IMR-90 (cell line): ENCODE measurements at regions not wholly inside any gene's neighbourhood (a gene's known extent, or its start where the extent isn't known, plus 50 kb on each side); places are given as distances from the start of the nearest gene placed in this dataset.

Experiments
- ATAC-seq: fragments of 200-7000 bp; cut with Tn5 transposase; 2 replicates; pipeline ENCODE4 v1.9.1; 2020; ENCODE audit warnings: low read depth, mild to moderate bottlenecking, moderate library complexity
- BruUV-seq: library from RNA; stranded (reverse); fragments of 400-500 nt; replicated peaks from 2 replicates; lab custom pipeline; 2021; lab: Mats Ljungman, UMichigan
- CTCF ChIA-PET: fragments of 300-600 bp; formaldehyde crosslinking; extraction: SDS; loops from one replicate; lab custom pipeline; 2021; ENCODE audit warnings: antibody characterized with exemption; lab: Yijun Ruan, JAX
- POLR2A ChIA-PET: fragments of 300-600 bp; sonication (Branson Sonifier 250); formaldehyde crosslinking; loops from one replicate; lab custom pipeline; 2022; ENCODE audit warnings: antibody characterized with exemption; ENCODE audit not compliant: unreplicated experiment; lab: Charles Lee
- DNase-seq: peaks from one replicate; pipeline ENCODE4 v3.0.0; 2013
- H2AFZ ChIP-seq: replicated peaks from 2 replicates; pipeline ENCODE3; 2013; ENCODE audit warnings: low read length, mild to moderate bottlenecking; ENCODE audit not compliant: poor library complexity
- H2AK5ac ChIP-seq: 2 replicates; pipeline ENCODE4 v1.6.1; 2013; ENCODE audit warnings: low read depth, low read length, inconsistent platforms
- H2AK9ac ChIP-seq: replicated peaks from 2 replicates; pipeline ENCODE3; 2013; ENCODE audit warnings: mild to moderate bottlenecking, low read depth, low read length, moderate library complexity; ENCODE audit not compliant: poor library complexity
- H2BK120ac ChIP-seq: 2 replicates; pipeline ENCODE4 v1.6.1; 2013; ENCODE audit warnings: low read depth, low read length, inconsistent platforms
- H2BK15ac ChIP-seq: 3 replicates; pipeline ENCODE4 v1.6.1; 2013; ENCODE audit warnings: low read depth, low read length, inconsistent platforms
- H2BK20ac ChIP-seq: 2 replicates; pipeline ENCODE4 v1.6.1; 2013; ENCODE audit warnings: low read depth, mild to moderate bottlenecking, inconsistent platforms, low read length, moderate library complexity
- H2BK5ac ChIP-seq: 2 replicates; pipeline ENCODE4 v1.6.1; 2013; ENCODE audit warnings: mild to moderate bottlenecking, low read depth, low read length, inconsistent platforms; ENCODE audit not compliant: poor library complexity, severe bottlenecking
- H3K14ac ChIP-seq: replicated peaks from 2 replicates; pipeline ENCODE4 v1.6.1; 2013; ENCODE audit warnings: low read depth, low read length, inconsistent platforms
- H3K18ac ChIP-seq: 2 replicates; pipeline ENCODE4 v1.6.1; 2013; ENCODE audit warnings: low read depth, low read length, control low read depth
- H3K23ac ChIP-seq: 2 replicates; pipeline ENCODE4 v1.6.1; 2013; ENCODE audit warnings: low read depth, low read length, inconsistent platforms
- H3K27ac ChIP-seq: 2 replicates; pipeline ENCODE4 v1.5.1; 2013; ENCODE audit warnings: mild to moderate bottlenecking, control low read depth, low read length; ENCODE audit not compliant: insufficient read depth
- H3K27me3 ChIP-seq: 2 replicates; pipeline ENCODE4 v1.6.1; 2013; ENCODE audit warnings: low read length; ENCODE audit not compliant: control insufficient read depth, insufficient read depth
- H3K36me3 ChIP-seq: 2 replicates; pipeline ENCODE4 v1.6.1; 2013; ENCODE audit warnings: low read length, mixed read lengths; ENCODE audit not compliant: control insufficient read depth, insufficient read depth
- H3K4ac ChIP-seq: 2 replicates; pipeline ENCODE4 v1.6.1; 2013; ENCODE audit warnings: low read depth, low read length, inconsistent platforms
- H3K4me1 ChIP-seq: 2 replicates; pipeline ENCODE4 v1.6.1; 2013; ENCODE audit warnings: low read length, mixed read lengths; ENCODE audit not compliant: control insufficient read depth, insufficient read depth
- H3K4me2 ChIP-seq: 2 replicates; pipeline ENCODE4 v1.6.1; 2013; ENCODE audit warnings: low read depth, mild to moderate bottlenecking, control low read depth, low read length, moderate library complexity
- H3K4me3 ChIP-seq: 2 replicates; pipeline ENCODE4 v1.5.1; 2013; ENCODE audit warnings: low read depth, mild to moderate bottlenecking, control low read depth, low read length, moderate library complexity; ENCODE audit not compliant: insufficient read depth
- H3K56ac ChIP-seq: 2 replicates; pipeline ENCODE4 v1.6.1; 2013; ENCODE audit warnings: low read length, inconsistent platforms; ENCODE audit not compliant: insufficient read depth; ENCODE audit errors: extremely low read depth
- H3K79me1 ChIP-seq, 2 experiments: 2 replicates each; pipeline ENCODE4 v1.6.1; 2013; ENCODE audit warnings: low read length in 2 of 2, inconsistent platforms in 1 of 2, low read depth in 1 of 2
- H3K9ac ChIP-seq: 2 replicates; pipeline ENCODE4 v1.6.1; 2013; ENCODE audit warnings: low read depth, low read length, control low read depth
- H3K9me1 ChIP-seq: 2 replicates; pipeline ENCODE4 v1.6.1; 2013; ENCODE audit warnings: low read length, inconsistent platforms; ENCODE audit not compliant: insufficient read depth
- H3K9me3 ChIP-seq: 2 replicates; pipeline ENCODE4 v1.6.1; 2013; ENCODE audit warnings: low read length; ENCODE audit not compliant: control insufficient read depth, insufficient read depth
- H4K20me1 ChIP-seq: 2 replicates; pipeline ENCODE4 v1.6.1; 2013; ENCODE audit warnings: low read length, inconsistent platforms; ENCODE audit not compliant: insufficient read depth
- H4K5ac ChIP-seq: 2 replicates; pipeline ENCODE4 v1.6.1; 2013; ENCODE audit warnings: mild to moderate bottlenecking, low read depth, low read length, control low read depth
- H4K8ac ChIP-seq, 2 experiments: 2 replicates each; pipeline ENCODE4 v1.6.1; 2013; ENCODE audit warnings: low read depth in 2 of 2, low read length in 2 of 2, control low read depth in 1 of 2, inconsistent platforms in 1 of 2
- H4K91ac ChIP-seq: 2 replicates; pipeline ENCODE4 v1.6.1; 2013; ENCODE audit warnings: low read depth, low read length, inconsistent platforms; ENCODE audit not compliant: insufficient read depth
- ELK1 ChIP-seq: fragments of 150-350 bp; IDR thresholded peaks from 2 replicates; pipeline ENCODE4 v1.6.1; 2016; ENCODE audit warnings: low read depth, mild to moderate bottlenecking, low read length, moderate library complexity, borderline replicate concordance
- FOS ChIP-seq: fragments of 150-350 bp; IDR thresholded peaks from 2 replicates; pipeline ENCODE4 v1.6.1; 2016; ENCODE audit warnings: low read depth, low read length
- MAFK ChIP-seq: IDR thresholded peaks from 2 replicates; pipeline ENCODE4 v1.6.1; 2012; ENCODE audit warnings: low read depth, low read length, improper control_type of control experiment
- RAD21 ChIP-seq: IDR thresholded peaks from 2 replicates; pipeline ENCODE4 v1.6.1; 2012; ENCODE audit warnings: low read length, improper control_type of control experiment
- RFX5 ChIP-seq: IDR thresholded peaks from 2 replicates; pipeline ENCODE4 v1.8.0; 2012; ENCODE audit warnings: low read depth, mild to moderate bottlenecking, low read length, moderate library complexity
- SMC3 ChIP-seq: fragments of 150-350 bp; IDR thresholded peaks from 2 replicates; pipeline ENCODE4 v1.6.1; 2016; ENCODE audit warnings: low read depth, mild to moderate bottlenecking, antibody characterized with exemption, low read length, moderate library complexity
- WGBS, 2 experiments: methylation state at CpG; one replicate each; pipeline versions ENCODE4 v1.1.5 to v1.1.7; 2013; ENCODE audit warnings: missing lambda C conversion rate in 2 of 2; ENCODE audit not compliant: insufficient read length in 1 of 2; ENCODE audit errors: extremely low coverage in 2 of 2; 5-methylcytosine and 5-hydroxymethylcytosine counted together
- dilution Hi-C: fragments of 300-500 bp; cut with HindIII; formaldehyde crosslinking; loops from one replicate; pipeline ENCODE4 v1.14.3; 2018; ENCODE audit warnings: low sequenced_read_pairs; ENCODE audit not compliant: unreplicated experiment
- in situ Hi-C: fragments of 300-500 bp; cut with MboI; formaldehyde crosslinking; loops from 3 replicates; pipeline ENCODE4 v1.14.3; 2019; ENCODE audit warnings: low sequenced_read_pairs, inconsistent platforms, mixed read lengths
- intact Hi-C: fragments of 100-400 bp; cut with micrococcal nuclease; formaldehyde crosslinking; loops from 2 replicates; pipeline ENCODE4 v1.10.0; 2022
- TF ChIP-seq, protein P1 (sequence below): conservative IDR thresholded peaks from 2 replicates; pipeline ENCODE4 v1.5.1; 2012; ENCODE audit warnings: mild to moderate bottlenecking, low read depth, low read length, improper control_type of control experiment

DNA sequence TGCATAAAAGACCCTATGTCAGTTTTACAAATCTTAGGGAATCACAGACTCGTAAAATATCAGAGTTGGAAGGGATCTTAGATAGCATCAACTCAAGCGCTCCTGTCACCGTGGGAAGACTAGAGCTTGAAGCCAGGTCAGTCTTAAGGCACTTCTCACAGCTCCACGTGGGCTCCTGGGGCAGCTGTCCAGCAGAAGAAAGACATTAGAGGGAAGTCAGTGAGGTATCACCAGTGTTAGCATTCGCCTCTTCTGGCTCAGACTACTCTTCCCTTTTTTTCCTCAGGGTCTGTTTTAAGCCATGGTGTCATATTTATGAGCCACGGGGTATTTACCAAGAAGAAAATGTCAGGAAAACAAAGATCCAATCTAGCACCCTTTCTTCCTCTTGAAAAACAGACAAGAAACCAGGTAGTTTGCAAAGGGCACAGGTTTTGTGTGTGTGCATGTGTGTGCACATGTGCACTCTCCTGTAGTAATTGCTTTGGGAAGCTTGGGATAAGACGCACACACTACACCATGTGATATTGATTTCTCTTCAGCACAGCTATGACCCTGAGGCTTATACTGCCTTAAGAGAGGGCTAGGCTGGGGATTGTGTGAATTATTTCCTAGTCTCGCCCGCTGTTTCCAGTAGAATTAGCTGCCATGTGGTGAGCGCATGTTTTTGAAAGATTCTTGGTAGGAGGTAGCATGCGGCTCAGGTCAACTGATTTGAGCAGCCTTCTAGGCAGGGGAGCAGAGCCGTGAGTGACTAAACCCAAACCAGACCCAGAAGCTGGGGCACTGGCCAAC is 61.0 kb upstream of the ELAC2 start:
- dilution Hi-C loops: no loop called here

More for the DNA sequence above, 61.0 kb upstream of the ELAC2 start:
- no peaks in the 10 kb centered on the region for H3K4me1 ChIP-seq
- H2BK15ac ChIP-seq: no peak overlapping the region
- no peak overlapping the region for H3K4ac ChIP-seq
- H3K27me3 ChIP-seq: peaks cover 1% of the 10 kb centered on the region; the same call in 1 of the 2 replicates
- no peaks in the 10 kb centered on the region for H3K79me1 ChIP-seq
- in situ Hi-C loops: no loop called here
- no peak overlapping the region for H3K18ac ChIP-seq
- no peak overlapping the region for H3K23ac ChIP-seq
- no peak overlapping the region for H3K27ac ChIP-seq
- no peak overlapping the region for H3K4me3 ChIP-seq
- TF ChIP-seq RFX5 (no peak), ELK1 (no peak), MAFK (no peak), SMC3 (no peak), RAD21 (no peak), FOS (no peak)
- TF ChIP-seq, protein P1, sequence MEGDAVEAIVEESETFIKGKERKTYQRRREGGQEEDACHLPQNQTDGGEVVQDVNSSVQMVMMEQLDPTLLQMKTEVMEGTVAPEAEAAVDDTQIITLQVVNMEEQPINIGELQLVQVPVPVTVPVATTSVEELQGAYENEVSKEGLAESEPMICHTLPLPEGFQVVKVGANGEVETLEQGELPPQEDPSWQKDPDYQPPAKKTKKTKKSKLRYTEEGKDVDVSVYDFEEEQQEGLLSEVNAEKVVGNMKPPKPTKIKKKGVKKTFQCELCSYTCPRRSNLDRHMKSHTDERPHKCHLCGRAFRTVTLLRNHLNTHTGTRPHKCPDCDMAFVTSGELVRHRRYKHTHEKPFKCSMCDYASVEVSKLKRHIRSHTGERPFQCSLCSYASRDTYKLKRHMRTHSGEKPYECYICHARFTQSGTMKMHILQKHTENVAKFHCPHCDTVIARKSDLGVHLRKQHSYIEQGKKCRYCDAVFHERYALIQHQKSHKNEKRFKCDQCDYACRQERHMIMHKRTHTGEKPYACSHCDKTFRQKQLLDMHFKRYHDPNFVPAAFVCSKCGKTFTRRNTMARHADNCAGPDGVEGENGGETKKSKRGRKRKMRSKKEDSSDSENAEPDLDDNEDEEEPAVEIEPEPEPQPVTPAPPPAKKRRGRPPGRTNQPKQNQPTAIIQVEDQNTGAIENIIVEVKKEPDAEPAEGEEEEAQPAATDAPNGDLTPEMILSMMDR: no peak
- no peak overlapping the region for H4K8ac ChIP-seq
- H2BK120ac ChIP-seq: no peak overlapping the region
- no peaks in the 10 kb centered on the region for H3K9me3 ChIP-seq
- no peak overlapping the region for H3K4me2 ChIP-seq
- H2AK5ac ChIP-seq: no peak overlapping the region
- CTCF ChIA-PET: no interaction called here
- H3K36me3 ChIP-seq: no peaks in the 10 kb centered on the region
- no peak overlapping the region for H2AFZ ChIP-seq
- intact Hi-C loops: no loop called here
- no peak overlapping the region for H4K5ac ChIP-seq
- H3K9me1 ChIP-seq: no peaks in the 10 kb centered on the region
- no peak overlapping the region for H2AK9ac ChIP-seq
- no peak overlapping the region for H4K91ac ChIP-seq
- no peak overlapping the region for H3K9ac ChIP-seq
- POLR2A ChIA-PET: no interaction called here
- DNase-seq: no peak
- no peaks in the 10 kb centered on the region for H4K20me1 ChIP-seq
- no peak overlapping the region for H3K56ac ChIP-seq
- H3K14ac ChIP-seq: no peak overlapping the region
- no peak overlapping the region for H2BK20ac ChIP-seq
- no peak overlapping the region for H2BK5ac ChIP-seq
- WGBS, 2 experiments: 86% methylated on average over 4 of the region's 12 CpGs; no CpG with 5 or more reads in 1 of the 2 experiments
- no TSS peak for BruUV-seq
- no peak for ATAC-seq
